GM12878 (cell line): ENCODE measurements at regions not wholly inside any gene's neighbourhood (a gene's known extent, or its start where the extent isn't known, plus 50 kb on each side); places are given as distances from the start of the nearest gene placed in this dataset.

ENCODE experiments used
- ATAC-seq: fragments of 200-7000 bp; cut with Tn5 transposase; 3 replicates; pipeline ENCODE4 v1.9.1; 2020; ENCODE audit warnings: mild to moderate bottlenecking, moderate library complexity
- BruUV-seq: library from RNA; stranded (reverse); fragments of 400-500 nt; replicated peaks from 2 replicates; lab custom pipeline; 2021; lab: Mats Ljungman, UMichigan
- CTCF ChIA-PET: fragments of 300-600 bp; sonication (Branson Sonifier 250); formaldehyde crosslinking; extraction: SDS; loops from one replicate; lab custom pipeline; 2021; ENCODE audit warnings: inconsistent platforms; lab: Yijun Ruan, JAX
- POLR2A ChIA-PET: fragments of 350-600 bp; formaldehyde crosslinking; extraction: SDS; loops from one replicate; lab custom pipeline; 2021; ENCODE audit warnings: inconsistent platforms; lab: Charles Lee
- RAD21 ChIA-PET: fragments of 300-600 bp; sonication (Branson Sonifier 250); formaldehyde crosslinking; loops from one replicate; lab custom pipeline; 2023; ENCODE audit warnings: antibody characterized with exemption; ENCODE audit not compliant: unreplicated experiment; lab: Charles Lee
- SMC1A ChIA-PET: fragments of 300-600 bp; sonication (Branson Sonifier 250); formaldehyde crosslinking; loops from one replicate; lab custom pipeline; 2023; ENCODE audit not compliant: unreplicated experiment, uncharacterized antibody; lab: Charles Lee
- DNase-seq: peaks from one replicate; pipeline ENCODE4 v3.0.0-alpha.2; 2011; ENCODE audit warnings: low read depth, low spot score
- FAIRE-seq: peaks from 3 replicates; lab custom pipeline; 2011; peaks lifted over from hg19 to GRCh38; lab: Jason Lieb, UNC
- H2AFZ ChIP-seq: 2 replicates; pipeline ENCODE4 v1.6.0; 2011; ENCODE audit warnings: low read depth, low read length, control low read depth; ENCODE audit not compliant: control insufficient read depth
- H3K27ac ChIP-seq: 2 replicates; pipeline ENCODE4 v1.5.1; 2011; ENCODE audit warnings: control low read depth; ENCODE audit not compliant: control insufficient read depth, insufficient read depth
- H3K27me3 ChIP-seq, 2 experiments: replicated peaks in 1 of 2; 2 replicates each; pipeline versions ENCODE4 v1.6.0 to v1.6.1; 2011; ENCODE audit warnings: low read length in 1 of 2; ENCODE audit not compliant: control insufficient read depth in 2 of 2, insufficient read depth in 2 of 2
- H3K36me3 ChIP-seq, 2 experiments: 2 replicates each; pipeline ENCODE4 v1.5.1; 2011; ENCODE audit warnings: low read length in 1 of 2; ENCODE audit not compliant: control insufficient read depth in 2 of 2, insufficient read depth in 2 of 2
- H3K4me1 ChIP-seq: 2 replicates; pipeline ENCODE4 v1.6.1; 2011; ENCODE audit warnings: mild to moderate bottlenecking, low read length, moderate library complexity, mixed read lengths; ENCODE audit not compliant: control insufficient read depth, insufficient read depth
- H3K4me2 ChIP-seq: 2 replicates; pipeline ENCODE4 v1.6.0; 2011; ENCODE audit warnings: control low read depth; ENCODE audit not compliant: control insufficient read depth, insufficient read depth
- H3K4me3 ChIP-seq: fragments of 200-600 bp; sonication (generic); 2 replicates; pipeline ENCODE4 v1.5.1; 2016
- H3K79me2 ChIP-seq: 2 replicates; pipeline ENCODE4 v1.6.0; 2011; ENCODE audit warnings: low read length; ENCODE audit not compliant: control insufficient read depth, insufficient read depth
- H3K9ac ChIP-seq: 2 replicates; pipeline ENCODE4 v1.8.0; 2011; ENCODE audit warnings: low read length, control low read depth, mixed read lengths; ENCODE audit not compliant: control insufficient read depth, insufficient read depth
- H3K9me3 ChIP-seq: replicated peaks from 3 replicates; pipeline ENCODE4 v1.5.1; 2011; ENCODE audit warnings: mild to moderate bottlenecking, low read length; ENCODE audit not compliant: control insufficient read depth, insufficient read depth
- H4K20me1 ChIP-seq: 2 replicates; pipeline ENCODE4 v1.6.0; 2011; ENCODE audit not compliant: control insufficient read depth, insufficient read depth
- BACH1 ChIP-seq: fragments of 450-650 bp; IDR thresholded peaks from 2 replicates; pipeline ENCODE4 v1.6.1; 2017; ENCODE audit warnings: mild to moderate bottlenecking, borderline replicate concordance
- BMI1 ChIP-seq: fragments of 450-650 bp; IDR thresholded peaks from 2 replicates; pipeline ENCODE4 v1.6.1; 2016; ENCODE audit warnings: mild to moderate bottlenecking, moderate library complexity, borderline replicate concordance
- CBFB ChIP-seq: IDR thresholded peaks from 2 replicates; pipeline ENCODE4 v1.6.1; 2016; ENCODE audit warnings: antibody characterized with exemption, low read depth
- KLF5 ChIP-seq: fragments of 450-650 bp; IDR thresholded peaks from 2 replicates; pipeline ENCODE4 v1.6.1; 2014; ENCODE audit warnings: mild to moderate bottlenecking; ENCODE audit not compliant: partially characterized antibody
- MXI1 ChIP-seq: fragments of 150-350 bp; IDR thresholded peaks from 2 replicates; pipeline ENCODE4 v1.6.1; 2011; ENCODE audit warnings: low read depth, mild to moderate bottlenecking, inconsistent platforms, low read length, improper control_type of control experiment
- NR2C2 ChIP-seq: IDR thresholded peaks from 2 replicates; pipeline ENCODE4 v1.6.1; 2011; ENCODE audit warnings: borderline replicate concordance, low read depth; ENCODE audit not compliant: control insufficient read depth, insufficient read length
- PML ChIP-seq: IDR thresholded peaks from 2 replicates; pipeline ENCODE4 v1.6.1; 2012; ENCODE audit warnings: low read length, inconsistent platforms
- SREBF2 ChIP-seq: IDR thresholded peaks from 2 replicates; pipeline ENCODE4 v1.6.1; 2012; ENCODE audit warnings: mild to moderate bottlenecking, low read length
- WGBS: methylation state at CpG from one replicate; pipeline ENCODE4 v1.1.6; 2016; ENCODE audit warnings: low lambda C conversion rate; ENCODE audit not compliant: insufficient replicate concordance, insufficient coverage; ENCODE audit errors: missing lambda C conversion rate; 5-methylcytosine and 5-hydroxymethylcytosine counted together
- in situ Hi-C: fragments of 300-500 bp; cut with MboI; formaldehyde crosslinking; loops from 9 replicates; pipeline ENCODE4 v1.14.3; 2018; ENCODE audit warnings: mixed read lengths
- intact Hi-C: fragments of 100-400 bp; cut with micrococcal nuclease; formaldehyde crosslinking; loops from one replicate; pipeline ENCODE4 v1.14.2; 2022; ENCODE audit not compliant: unreplicated experiment
- TF ChIP-seq, protein P1 (sequence below): IDR thresholded peaks from 2 replicates; pipeline ENCODE4 v1.6.1; 2012; ENCODE audit warnings: mild to moderate bottlenecking, low read depth, low read length
- TF ChIP-seq, protein P2 (sequence below), 3 experiments: IDR thresholded peaks in 2 of 3; conservative IDR thresholded peaks in 1 of 3; 2 replicates each; pipeline ENCODE4 v1.5.1; 2011; ENCODE audit warnings: low read depth in 3 of 3, low read length in 3 of 3, mild to moderate bottlenecking in 3 of 3, control low read depth in 2 of 3, moderate library complexity in 2 of 3, inconsistent platforms in 1 of 3, mixed read lengths in 1 of 3; ENCODE audit not compliant: control insufficient read depth in 2 of 3, insufficient read depth in 1 of 3; ENCODE audit errors: extremely low read depth in 1 of 3
- TF ChIP-seq, protein P3 (sequence below): fragments of 450-650 bp; IDR thresholded peaks from 2 replicates; pipeline ENCODE4 v1.6.1; 2016; ENCODE audit warnings: mild to moderate bottlenecking, moderate library complexity, borderline replicate concordance

DNA sequence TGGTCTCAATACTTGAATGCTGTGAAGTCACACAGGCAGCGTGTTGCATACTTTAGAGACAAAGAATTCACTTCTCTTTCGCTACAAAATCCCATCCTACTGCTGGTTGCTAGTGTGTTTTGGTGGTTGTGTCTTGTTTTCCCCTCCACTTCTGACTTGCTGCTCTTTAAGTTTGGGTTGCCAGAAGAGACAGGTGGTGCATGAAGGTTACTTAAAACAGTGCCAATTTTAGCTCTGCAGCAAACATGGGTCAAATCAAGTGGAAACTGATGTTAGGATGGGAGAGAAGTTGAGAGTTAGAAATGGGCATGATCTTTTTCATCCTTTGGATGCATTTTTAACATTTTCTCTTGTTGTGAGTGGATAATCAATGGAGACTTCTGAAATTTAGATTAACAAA is 136.2 kb upstream of the KCNH7 start (continued):
- TF ChIP-seq, protein P1, sequence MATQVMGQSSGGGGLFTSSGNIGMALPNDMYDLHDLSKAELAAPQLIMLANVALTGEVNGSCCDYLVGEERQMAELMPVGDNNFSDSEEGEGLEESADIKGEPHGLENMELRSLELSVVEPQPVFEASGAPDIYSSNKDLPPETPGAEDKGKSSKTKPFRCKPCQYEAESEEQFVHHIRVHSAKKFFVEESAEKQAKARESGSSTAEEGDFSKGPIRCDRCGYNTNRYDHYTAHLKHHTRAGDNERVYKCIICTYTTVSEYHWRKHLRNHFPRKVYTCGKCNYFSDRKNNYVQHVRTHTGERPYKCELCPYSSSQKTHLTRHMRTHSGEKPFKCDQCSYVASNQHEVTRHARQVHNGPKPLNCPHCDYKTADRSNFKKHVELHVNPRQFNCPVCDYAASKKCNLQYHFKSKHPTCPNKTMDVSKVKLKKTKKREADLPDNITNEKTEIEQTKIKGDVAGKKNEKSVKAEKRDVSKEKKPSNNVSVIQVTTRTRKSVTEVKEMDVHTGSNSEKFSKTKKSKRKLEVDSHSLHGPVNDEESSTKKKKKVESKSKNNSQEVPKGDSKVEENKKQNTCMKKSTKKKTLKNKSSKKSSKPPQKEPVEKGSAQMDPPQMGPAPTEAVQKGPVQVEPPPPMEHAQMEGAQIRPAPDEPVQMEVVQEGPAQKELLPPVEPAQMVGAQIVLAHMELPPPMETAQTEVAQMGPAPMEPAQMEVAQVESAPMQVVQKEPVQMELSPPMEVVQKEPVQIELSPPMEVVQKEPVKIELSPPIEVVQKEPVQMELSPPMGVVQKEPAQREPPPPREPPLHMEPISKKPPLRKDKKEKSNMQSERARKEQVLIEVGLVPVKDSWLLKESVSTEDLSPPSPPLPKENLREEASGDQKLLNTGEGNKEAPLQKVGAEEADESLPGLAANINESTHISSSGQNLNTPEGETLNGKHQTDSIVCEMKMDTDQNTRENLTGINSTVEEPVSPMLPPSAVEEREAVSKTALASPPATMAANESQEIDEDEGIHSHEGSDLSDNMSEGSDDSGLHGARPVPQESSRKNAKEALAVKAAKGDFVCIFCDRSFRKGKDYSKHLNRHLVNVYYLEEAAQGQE, result no peak
- TF ChIP-seq, protein P2, sequence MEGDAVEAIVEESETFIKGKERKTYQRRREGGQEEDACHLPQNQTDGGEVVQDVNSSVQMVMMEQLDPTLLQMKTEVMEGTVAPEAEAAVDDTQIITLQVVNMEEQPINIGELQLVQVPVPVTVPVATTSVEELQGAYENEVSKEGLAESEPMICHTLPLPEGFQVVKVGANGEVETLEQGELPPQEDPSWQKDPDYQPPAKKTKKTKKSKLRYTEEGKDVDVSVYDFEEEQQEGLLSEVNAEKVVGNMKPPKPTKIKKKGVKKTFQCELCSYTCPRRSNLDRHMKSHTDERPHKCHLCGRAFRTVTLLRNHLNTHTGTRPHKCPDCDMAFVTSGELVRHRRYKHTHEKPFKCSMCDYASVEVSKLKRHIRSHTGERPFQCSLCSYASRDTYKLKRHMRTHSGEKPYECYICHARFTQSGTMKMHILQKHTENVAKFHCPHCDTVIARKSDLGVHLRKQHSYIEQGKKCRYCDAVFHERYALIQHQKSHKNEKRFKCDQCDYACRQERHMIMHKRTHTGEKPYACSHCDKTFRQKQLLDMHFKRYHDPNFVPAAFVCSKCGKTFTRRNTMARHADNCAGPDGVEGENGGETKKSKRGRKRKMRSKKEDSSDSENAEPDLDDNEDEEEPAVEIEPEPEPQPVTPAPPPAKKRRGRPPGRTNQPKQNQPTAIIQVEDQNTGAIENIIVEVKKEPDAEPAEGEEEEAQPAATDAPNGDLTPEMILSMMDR (IDR thresholded peaks at IDR 0.05 in 2 of 3, conservative IDR thresholded peaks at IDR 0.05 in 1 of 3; ENCODE audit: control insufficient read depth in 2 of 3, extremely low read depth in 1 of 3, insufficient read depth in 1 of 3, low read depth in 3 of 3, low read length in 3 of 3), result no peak
- no peak for TF ChIP-seq BMI1
- TF ChIP-seq CBFB, result no peak

DNA sequence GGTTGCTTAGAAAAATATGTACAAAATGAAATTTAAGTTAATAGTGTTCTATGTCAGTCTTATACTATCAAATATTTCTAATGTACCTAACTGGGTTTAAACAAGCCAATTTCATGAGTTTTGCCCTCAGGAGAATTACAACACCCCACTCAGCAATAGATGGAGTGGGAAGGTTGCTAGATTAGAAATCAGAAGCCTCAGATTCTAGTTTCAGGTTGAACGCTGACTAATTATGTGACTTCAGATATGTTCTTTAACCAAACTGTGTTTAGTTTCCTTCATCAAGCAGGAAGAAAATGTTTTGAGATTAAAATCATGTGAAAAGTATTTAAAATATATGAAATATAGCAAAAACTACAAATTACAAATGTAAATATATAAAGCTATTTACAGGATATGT is 133.8 kb upstream of the KCNH7 start:
- H2AFZ ChIP-seq, result no peak overlapping the region
- H3K4me2 ChIP-seq, result no peak overlapping the region
- ATAC-seq (no peak), FAIRE-seq (no peak), DNase-seq (no peak)
- BruUV-seq, result no TSS peak
- SMC1A ChIA-PET, result no interaction called here
- intact Hi-C loops, result no loop called here
- 45% methylated on average over 1 of the region's 1 CpG for WGBS
- no peaks in the 10 kb centered on the region for H4K20me1 ChIP-seq
- CTCF ChIA-PET, result no interaction called here
- POLR2A ChIA-PET, result no interaction called here
- no peaks in the 10 kb centered on the region for H3K27me3 ChIP-seq
- H3K4me1 ChIP-seq, result no peaks in the 10 kb centered on the region
- RAD21 ChIA-PET, result no interaction called here
- H3K9ac ChIP-seq, result no peak overlapping the region
- H3K36me3 ChIP-seq, result no peaks in the 10 kb centered on the region
- H3K4me3 ChIP-seq, result no peak overlapping the region
- in situ Hi-C loops, result no loop called here
- H3K27ac ChIP-seq, result no peak overlapping the region
- no peaks in the 10 kb centered on the region for H3K79me2 ChIP-seq
- no peaks in the 10 kb centered on the region for H3K9me3 ChIP-seq
- TF ChIP-seq MXI1 (no peak), NR2C2 (no peak), PML (no peak), SREBF2 (no peak), KLF5 (no peak), BACH1 (no peak)
- TF ChIP-seq, protein P3, sequence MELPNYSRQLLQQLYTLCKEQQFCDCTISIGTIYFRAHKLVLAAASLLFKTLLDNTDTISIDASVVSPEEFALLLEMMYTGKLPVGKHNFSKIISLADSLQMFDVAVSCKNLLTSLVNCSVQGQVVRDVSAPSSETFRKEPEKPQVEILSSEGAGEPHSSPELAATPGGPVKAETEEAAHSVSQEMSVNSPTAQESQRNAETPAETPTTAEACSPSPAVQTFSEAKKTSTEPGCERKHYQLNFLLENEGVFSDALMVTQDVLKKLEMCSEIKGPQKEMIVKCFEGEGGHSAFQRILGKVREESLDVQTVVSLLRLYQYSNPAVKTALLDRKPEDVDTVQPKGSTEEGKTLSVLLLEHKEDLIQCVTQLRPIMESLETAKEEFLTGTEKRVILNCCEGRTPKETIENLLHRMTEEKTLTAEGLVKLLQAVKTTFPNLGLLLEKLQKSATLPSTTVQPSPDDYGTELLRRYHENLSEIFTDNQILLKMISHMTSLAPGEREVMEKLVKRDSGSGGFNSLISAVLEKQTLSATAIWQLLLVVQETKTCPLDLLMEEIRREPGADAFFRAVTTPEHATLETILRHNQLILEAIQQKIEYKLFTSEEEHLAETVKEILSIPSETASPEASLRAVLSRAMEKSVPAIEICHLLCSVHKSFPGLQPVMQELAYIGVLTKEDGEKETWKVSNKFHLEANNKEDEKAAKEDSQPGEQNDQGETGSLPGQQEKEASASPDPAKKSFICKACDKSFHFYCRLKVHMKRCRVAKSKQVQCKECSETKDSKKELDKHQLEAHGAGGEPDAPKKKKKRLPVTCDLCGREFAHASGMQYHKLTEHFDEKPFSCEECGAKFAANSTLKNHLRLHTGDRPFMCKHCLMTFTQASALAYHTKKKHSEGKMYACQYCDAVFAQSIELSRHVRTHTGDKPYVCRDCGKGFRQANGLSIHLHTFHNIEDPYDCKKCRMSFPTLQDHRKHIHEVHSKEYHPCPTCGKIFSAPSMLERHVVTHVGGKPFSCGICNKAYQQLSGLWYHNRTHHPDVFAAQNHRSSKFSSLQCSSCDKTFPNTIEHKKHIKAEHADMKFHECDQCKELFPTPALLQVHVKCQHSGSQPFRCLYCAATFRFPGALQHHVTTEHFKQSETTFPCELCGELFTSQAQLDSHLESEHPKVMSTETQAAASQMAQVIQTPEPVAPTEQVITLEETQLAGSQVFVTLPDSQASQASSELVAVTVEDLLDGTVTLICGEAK, result no peak
